ENCODE measurements at regions not wholly inside any gene's neighbourhood (a gene's known extent, or its start where the extent isn't known, plus 50 kb on each side); places are given as distances from the start of the nearest gene placed in this dataset.

GRCh38 chr19:29106346-29106885 is 106.5 kb downstream of the UQCRFS1 start:
- TF ChIP-seq MAX (IDR thresholded peaks at IDR 0.05; ENCODE audit: low read depth, low read length) (no peak), POLR2A (IDR thresholded peaks at IDR 0.05; ENCODE audit: extremely low read depth, insufficient read length) (no peak), MYC (IDR thresholded peaks at IDR 0.05; ENCODE audit: low read depth, low read length) (no peak), CTCF (IDR thresholded peaks at IDR 0.05; ENCODE audit: low read depth, low read length) (no peak)
- DNase-seq (ENCODE audit: low read depth), result no peak
- H3K4me3 ChIP-seq (ENCODE audit: low read depth, low read length), result no peak overlapping the region

- TF ChIP-seq POLR2A (IDR thresholded peaks at IDR 0.05; ENCODE audit: extremely low read depth, insufficient read length) (no peak), MYC (IDR thresholded peaks at IDR 0.05; ENCODE audit: low read depth, low read length) (no peak), MAX (IDR thresholded peaks at IDR 0.05; ENCODE audit: low read depth, low read length) (no peak), CTCF (IDR thresholded peaks at IDR 0.05; ENCODE audit: low read depth, low read length) (no peak)
- no peak for DNase-seq (ENCODE audit: low read depth)
- H3K4me3 ChIP-seq (ENCODE audit: low read depth, low read length), result no peak overlapping the region
Measured at GRCh38 chr19:29105629-29106292, 107.2 kb downstream of the UQCRFS1 start.

GRCh38 chr19:29104605-29105241 is 108.2 kb downstream of the UQCRFS1 start:
- TF ChIP-seq MAX (IDR thresholded peaks at IDR 0.05; ENCODE audit: low read depth, low read length) (no peak), MYC (IDR thresholded peaks at IDR 0.05; ENCODE audit: low read depth, low read length) (no peak), CTCF (IDR thresholded peaks at IDR 0.05; ENCODE audit: low read depth, low read length) (no peak), POLR2A (IDR thresholded peaks at IDR 0.05; ENCODE audit: extremely low read depth, insufficient read length) (no peak)
- no peak overlapping the region for H3K4me3 ChIP-seq (ENCODE audit: low read depth, low read length)

GRCh38 chr19:29098863-29099481 is 114.0 kb downstream of the UQCRFS1 start:
- peak; percentile 10 for DNase-seq (ENCODE audit: low read depth)
- TF ChIP-seq CTCF (IDR thresholded peaks at IDR 0.05; ENCODE audit: low read depth, low read length) (no peak), POLR2A (IDR thresholded peaks at IDR 0.05; ENCODE audit: extremely low read depth, insufficient read length) (no peak), MAX (IDR thresholded peaks at IDR 0.05; ENCODE audit: low read depth, low read length) (no peak), MYC (IDR thresholded peaks at IDR 0.05; ENCODE audit: low read depth, low read length) (no peak)
- H3K4me3 ChIP-seq (ENCODE audit: low read depth, low read length), result no peak overlapping the region

More at GRCh38 chr19:29104605-29105241, 108.2 kb downstream of the UQCRFS1 start:
- no peak for DNase-seq (ENCODE audit: low read depth)

GRCh38 chr19:29098091-29098490 is 114.9 kb downstream of the UQCRFS1 start:
- TF ChIP-seq MYC (IDR thresholded peaks at IDR 0.05; ENCODE audit: low read depth, low read length) (no peak), POLR2A (IDR thresholded peaks at IDR 0.05; ENCODE audit: extremely low read depth, insufficient read length) (no peak), MAX (IDR thresholded peaks at IDR 0.05; ENCODE audit: low read depth, low read length) (no peak), CTCF (IDR thresholded peaks at IDR 0.05; ENCODE audit: low read depth, low read length) (no peak)
- no peak overlapping the region for H3K4me3 ChIP-seq (ENCODE audit: low read depth, low read length)
- DNase-seq (ENCODE audit: low read depth), result no peak
